Calu3 (cell line): ENCODE measurements at regions not wholly inside any gene's neighbourhood (a gene's known extent, or its start where the extent isn't known, plus 50 kb on each side); places are given as distances from the start of the nearest gene placed in this dataset.

ENCODE experiments used
- BruUV-seq: library from RNA; stranded (reverse); fragments of 400-500 nt; replicated peaks from 2 replicates; lab custom pipeline; 2021; lab: Mats Ljungman, UMichigan
- CTCF ChIA-PET: fragments of 300-600 bp; sonication (Branson Sonifier 250); formaldehyde crosslinking; loops from one replicate; lab custom pipeline; 2022; ENCODE audit warnings: antibody characterized with exemption; lab: Charles Lee
- DNase-seq: peaks from one replicate; pipeline ENCODE4 v3.0.0; 2022
- H3K27ac Mint-ChIP-seq: one replicate; pipeline ENCODE4 v1.8.0; 2022; ENCODE audit warnings: mixed read lengths; ENCODE audit not compliant: unreplicated experiment
- H3K27me3 Mint-ChIP-seq: one replicate; pipeline ENCODE4 v1.8.0; 2022; ENCODE audit warnings: mixed read lengths; ENCODE audit not compliant: unreplicated experiment
- H3K36me3 Mint-ChIP-seq: one replicate; pipeline ENCODE4 v1.8.0; 2022; ENCODE audit warnings: mild to moderate bottlenecking, moderate library complexity, mixed read lengths; ENCODE audit not compliant: insufficient read depth, unreplicated experiment
- H3K4me1 Mint-ChIP-seq: one replicate; pipeline ENCODE4 v1.8.0; 2022; ENCODE audit warnings: mild to moderate bottlenecking, low read depth, mixed read lengths; ENCODE audit not compliant: unreplicated experiment
- H3K4me3 Mint-ChIP-seq: one replicate; pipeline ENCODE4 v1.8.0; 2022; ENCODE audit warnings: mild to moderate bottlenecking, low read depth, moderate library complexity, mixed read lengths; ENCODE audit not compliant: unreplicated experiment
- H3K9me3 Mint-ChIP-seq: one replicate; pipeline ENCODE4 v1.8.0; 2022; ENCODE audit warnings: low read depth, mixed read lengths; ENCODE audit not compliant: unreplicated experiment
- intact Hi-C: fragments of 100-400 bp; cut with micrococcal nuclease; formaldehyde crosslinking; loops from one replicate; pipeline ENCODE4 v1.10.0; 2022; ENCODE audit not compliant: unreplicated experiment
- TF ChIP-seq, protein P1 (sequence below): fragments of 200-600 bp; IDR thresholded peaks from one replicate; pipeline ENCODE4 v1.8.0; 2022; ENCODE audit warnings: antibody characterized with exemption; ENCODE audit not compliant: unreplicated experiment

DNA sequence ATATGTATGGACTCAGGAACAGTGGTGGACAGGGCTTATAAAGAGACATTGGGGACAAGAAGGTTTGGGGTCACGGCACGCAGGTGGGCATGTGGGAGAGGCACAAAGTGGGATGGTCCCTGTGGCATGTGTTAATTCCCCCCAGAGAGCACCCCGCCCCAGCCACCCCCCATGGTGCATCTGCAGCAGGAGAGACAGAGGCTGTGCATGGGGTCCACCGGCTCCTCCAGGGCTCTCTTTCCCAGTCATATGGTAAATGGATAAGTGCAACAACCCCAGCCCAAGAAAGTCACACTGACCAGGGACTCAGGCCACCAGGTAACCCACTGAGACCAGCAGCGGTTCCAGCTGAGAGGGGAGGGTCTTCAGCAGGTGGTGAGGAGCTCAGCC is 242.1 kb downstream of the BCL11B start:
- intact Hi-C loops, result loop anchor here (10.0 kb wide), 1 partner anchor 125 kb away; no protein-coding TSS in a partner anchor
- Mint-ChIP-seq H3K4me3 (no peak overlapping the region), H3K4me1 (peaks cover 1% of the 10 kb centered on the region), H3K27me3 (no peaks in the 10 kb centered on the region), H3K36me3 (no peaks in the 10 kb centered on the region), H3K9me3 (no peaks in the 10 kb centered on the region), H3K27ac (no peak overlapping the region)
- CTCF ChIA-PET, result no interaction called here
- BruUV-seq, result no TSS peak
- DNase-seq, result no peak
- TF ChIP-seq, protein P1, sequence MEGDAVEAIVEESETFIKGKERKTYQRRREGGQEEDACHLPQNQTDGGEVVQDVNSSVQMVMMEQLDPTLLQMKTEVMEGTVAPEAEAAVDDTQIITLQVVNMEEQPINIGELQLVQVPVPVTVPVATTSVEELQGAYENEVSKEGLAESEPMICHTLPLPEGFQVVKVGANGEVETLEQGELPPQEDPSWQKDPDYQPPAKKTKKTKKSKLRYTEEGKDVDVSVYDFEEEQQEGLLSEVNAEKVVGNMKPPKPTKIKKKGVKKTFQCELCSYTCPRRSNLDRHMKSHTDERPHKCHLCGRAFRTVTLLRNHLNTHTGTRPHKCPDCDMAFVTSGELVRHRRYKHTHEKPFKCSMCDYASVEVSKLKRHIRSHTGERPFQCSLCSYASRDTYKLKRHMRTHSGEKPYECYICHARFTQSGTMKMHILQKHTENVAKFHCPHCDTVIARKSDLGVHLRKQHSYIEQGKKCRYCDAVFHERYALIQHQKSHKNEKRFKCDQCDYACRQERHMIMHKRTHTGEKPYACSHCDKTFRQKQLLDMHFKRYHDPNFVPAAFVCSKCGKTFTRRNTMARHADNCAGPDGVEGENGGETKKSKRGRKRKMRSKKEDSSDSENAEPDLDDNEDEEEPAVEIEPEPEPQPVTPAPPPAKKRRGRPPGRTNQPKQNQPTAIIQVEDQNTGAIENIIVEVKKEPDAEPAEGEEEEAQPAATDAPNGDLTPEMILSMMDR, result no peak

- no TSS peak for BruUV-seq
- no peak for DNase-seq
- no peaks in the 10 kb centered on the region for H3K9me3 Mint-ChIP-seq
- no peak overlapping the region for H3K27ac Mint-ChIP-seq
- H3K4me3 Mint-ChIP-seq, result no peak overlapping the region
- CTCF ChIA-PET, result no interaction called here
- intact Hi-C loops, result loop anchor here (10.0 kb wide), 1 partner anchor 126 kb away; no protein-coding TSS in a partner anchor
- peaks cover 7% of the 10 kb centered on the region for H3K4me1 Mint-ChIP-seq
- H3K27me3 Mint-ChIP-seq, result no peaks in the 10 kb centered on the region
- TF ChIP-seq, protein P1, result no peak
- no peaks in the 10 kb centered on the region for H3K36me3 Mint-ChIP-seq
These were observed 241.5 kb downstream of the BCL11B start for GRCh38 chr14:99030454-99030853.

GRCh38 chr14:99032759-99033158 is 239.2 kb downstream of the BCL11B start:
- Mint-ChIP-seq H3K27me3 (no peaks in the 10 kb centered on the region), H3K4me3 (no peak overlapping the region), H3K27ac (no peak overlapping the region), H3K4me1 (peaks cover 10% of the 10 kb centered on the region), H3K36me3 (no peaks in the 10 kb centered on the region), H3K9me3 (no peaks in the 10 kb centered on the region)
- CTCF ChIA-PET, result no interaction called here
- BruUV-seq, result no TSS peak
- TF ChIP-seq, protein P1, result no peak
- no peak for DNase-seq
- intact Hi-C loops, result loop anchor here (10.0 kb wide), 1 partner anchor 128 kb away; no protein-coding TSS in a partner anchor

GRCh38 chr14:99033951-99034350 is 238.0 kb downstream of the BCL11B start:
- Mint-ChIP-seq H3K9me3 (no peaks in the 10 kb centered on the region), H3K27ac (no peak overlapping the region), H3K27me3 (no peaks in the 10 kb centered on the region), H3K4me1 (peaks cover 10% of the 10 kb centered on the region), H3K4me3 (no peak overlapping the region), H3K36me3 (no peaks in the 10 kb centered on the region)
- CTCF ChIA-PET, result no interaction called here
- TF ChIP-seq, protein P1, result no peak
- no TSS peak for BruUV-seq
- DNase-seq, result no peak
- intact Hi-C loops, result loop anchor here (10.0 kb wide), 1 partner anchor 129 kb away; no protein-coding TSS in a partner anchor
